ENCODE measurements at regions not wholly inside any gene's neighbourhood (a gene's known extent, or its start where the extent isn't known, plus 50 kb on each side); places are given as distances from the start of the nearest gene placed in this dataset.

- TF ChIP-seq CTCF (IDR thresholded peaks at IDR 0.05) (no peak), FOXP4 (CRISPR knock-in tag; IDR thresholded peaks at IDR 0.05) (no peak), FOXP1 (CRISPR knock-in tag; IDR thresholded peaks at IDR 0.05; ENCODE audit: borderline replicate concordance) (no peak), CREB1 (CRISPR knock-in tag; IDR thresholded peaks at IDR 0.05) (no peak), ATF3 (CRISPR knock-in tag; conservative IDR thresholded peaks at IDR 0.05) (no peak), CREM (CRISPR knock-in tag; IDR thresholded peaks at IDR 0.05) (no peak), NFYB (CRISPR knock-in tag; conservative IDR thresholded peaks at IDR 0.05; ENCODE audit: low read depth) (no peak)
These were observed 196.5 kb downstream of the TANC2 start for GRCh38 chr17:63162406-63163157.

All from WTC11 (cell line).